ENCODE measurements at regions not wholly inside any gene's neighbourhood (a gene's known extent, or its start where the extent isn't known, plus 50 kb on each side); places are given as distances from the start of the nearest gene placed in this dataset.

- TF ChIP-seq, protein P1, sequence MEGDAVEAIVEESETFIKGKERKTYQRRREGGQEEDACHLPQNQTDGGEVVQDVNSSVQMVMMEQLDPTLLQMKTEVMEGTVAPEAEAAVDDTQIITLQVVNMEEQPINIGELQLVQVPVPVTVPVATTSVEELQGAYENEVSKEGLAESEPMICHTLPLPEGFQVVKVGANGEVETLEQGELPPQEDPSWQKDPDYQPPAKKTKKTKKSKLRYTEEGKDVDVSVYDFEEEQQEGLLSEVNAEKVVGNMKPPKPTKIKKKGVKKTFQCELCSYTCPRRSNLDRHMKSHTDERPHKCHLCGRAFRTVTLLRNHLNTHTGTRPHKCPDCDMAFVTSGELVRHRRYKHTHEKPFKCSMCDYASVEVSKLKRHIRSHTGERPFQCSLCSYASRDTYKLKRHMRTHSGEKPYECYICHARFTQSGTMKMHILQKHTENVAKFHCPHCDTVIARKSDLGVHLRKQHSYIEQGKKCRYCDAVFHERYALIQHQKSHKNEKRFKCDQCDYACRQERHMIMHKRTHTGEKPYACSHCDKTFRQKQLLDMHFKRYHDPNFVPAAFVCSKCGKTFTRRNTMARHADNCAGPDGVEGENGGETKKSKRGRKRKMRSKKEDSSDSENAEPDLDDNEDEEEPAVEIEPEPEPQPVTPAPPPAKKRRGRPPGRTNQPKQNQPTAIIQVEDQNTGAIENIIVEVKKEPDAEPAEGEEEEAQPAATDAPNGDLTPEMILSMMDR (IDR thresholded peaks at IDR 0.05): no peak
- H3K9me3 ChIP-seq (replicated peaks in 1 of 3): no peaks in the 10 kb centered on the region
- DNase-seq: no peak
- intact Hi-C loops (cut with DNase I): no loop called here
- 77 to 90% (median 85%) methylated on average over 3 of the region's 3 CpGs for WGBS, 4 donors
- no peak overlapping the region for H3K27ac ChIP-seq
- no peaks in the 10 kb centered on the region for H3K4me1 ChIP-seq (replicated peaks in 1 of 2)
- no peak overlapping the region for H3K4me3 ChIP-seq
- no peaks in the 10 kb centered on the region for H3K36me3 ChIP-seq (replicated peaks in 1 of 2)
- H3K27me3 ChIP-seq: no peaks in the 10 kb centered on the region
Observed at GRCh38 chr11:109077291-109077920, 344.6 kb upstream of the C11orf87 start.

GRCh38 chr11:109085708-109086373 is 336.1 kb upstream of the C11orf87 start:
- TF ChIP-seq, protein P1 (IDR thresholded peaks at IDR 0.05): no peak
- no peak for TF ChIP-seq POLR2A (IDR thresholded peaks at IDR 0.05)
- intact Hi-C loops (cut with DNase I): no loop called here
- Histone ChIP-seq H3K27ac (no peak overlapping the region), H3K9me3 (replicated peaks in 1 of 3) (no peaks in the 10 kb centered on the region), H3K4me1 (replicated peaks in 1 of 2) (no peaks in the 10 kb centered on the region), H3K4me3 (no peak overlapping the region), H3K27me3 (no peaks in the 10 kb centered on the region), H3K36me3 (replicated peaks in 1 of 2) (no peaks in the 10 kb centered on the region)
- 75 to 78% (median 77%) methylated on average over 5 of the region's 5 CpGs for WGBS, 4 donors
- DNase-seq: no peak

DNA sequence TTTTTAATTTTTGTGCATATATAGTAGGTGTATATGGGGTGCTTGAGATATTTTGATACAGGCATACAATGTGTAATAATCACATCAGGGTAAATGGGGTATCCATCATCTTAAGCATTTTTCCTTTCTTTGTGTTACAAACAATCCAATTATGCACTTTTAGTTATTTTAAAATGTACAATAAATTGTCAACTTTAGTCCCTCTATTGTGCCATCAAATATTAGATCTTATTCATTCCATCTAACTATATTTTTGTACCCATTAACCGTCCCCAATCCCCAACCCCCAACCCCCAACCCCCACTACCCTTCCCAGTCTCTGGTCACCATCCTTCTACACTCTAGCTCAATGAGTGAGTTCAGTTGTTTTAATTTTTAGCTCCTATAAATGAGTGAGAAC is 335.1 kb upstream of the C11orf87 start:
- DNase-seq: no peak
- Histone ChIP-seq H3K36me3 (replicated peaks in 1 of 2) (no peaks in the 10 kb centered on the region), H3K27me3 (no peaks in the 10 kb centered on the region), H3K4me1 (replicated peaks in 1 of 2) (no peaks in the 10 kb centered on the region), H3K4me3 (no peak overlapping the region), H3K9me3 (replicated peaks in 1 of 3) (no peaks in the 10 kb centered on the region), H3K27ac (no peak overlapping the region)
- 63 to 77% (median 72%) methylated on average over 1 of the region's 1 CpG for WGBS, 4 donors
- intact Hi-C loops (cut with DNase I): no loop called here
- no peak for TF ChIP-seq POLR2A (IDR thresholded peaks at IDR 0.05)
- TF ChIP-seq, protein P1 (IDR thresholded peaks at IDR 0.05): no peak

- intact Hi-C loops (cut with DNase I): no loop called here
- no peaks in the 10 kb centered on the region for H3K36me3 ChIP-seq (replicated peaks in 1 of 2)
- H3K27me3 ChIP-seq: no peaks in the 10 kb centered on the region
- no peak for TF ChIP-seq POLR2A (IDR thresholded peaks at IDR 0.05)
- TF ChIP-seq, protein P1 (IDR thresholded peaks at IDR 0.05): no peak
- no peak for DNase-seq
- WGBS, 4 donors: 71 to 91% (median 83%) methylated on average over 2 of the region's 2 CpGs
- no peaks in the 10 kb centered on the region for H3K9me3 ChIP-seq (replicated peaks in 1 of 3)
- H3K4me1 ChIP-seq (replicated peaks in 1 of 2): no peaks in the 10 kb centered on the region
- H3K4me3 ChIP-seq: no peak overlapping the region
- H3K27ac ChIP-seq: no peak overlapping the region
Observed at GRCh38 chr11:109088086-109088485, 333.9 kb upstream of the C11orf87 start.

Data from adrenal gland (tissue), 9 donors.